ENCODE measurements at regions not wholly inside any gene's neighbourhood (a gene's known extent, or its start where the extent isn't known, plus 50 kb on each side); places are given as distances from the start of the nearest gene placed in this dataset.

DNA sequence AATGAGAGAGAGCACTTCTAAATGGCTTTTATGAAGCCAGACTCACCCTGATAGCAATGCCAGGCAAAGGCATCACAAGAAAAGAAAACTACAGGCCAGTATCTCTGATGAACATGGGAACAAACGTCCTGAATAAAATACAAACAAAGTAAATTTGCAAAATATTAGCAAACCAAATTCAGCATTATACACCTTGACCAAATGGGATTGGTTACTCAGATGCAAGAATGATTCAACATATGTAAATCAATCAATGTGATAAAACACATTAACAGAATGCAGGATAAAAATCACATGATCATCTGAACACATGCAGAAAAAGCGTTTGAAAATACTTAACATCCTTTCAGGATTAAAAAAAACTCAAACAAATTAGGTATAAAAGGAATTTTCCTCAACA, 494.9 kb upstream of the CCDC54 start:
- TF ChIP-seq YY1 (IDR thresholded peaks at IDR 0.05; ENCODE audit: insufficient read depth, insufficient read length): no peak
- no peak for TF ChIP-seq ZNF274 (IDR thresholded peaks at IDR 0.05; ENCODE audit: low read depth, low read length)
- TF ChIP-seq SUZ12 (IDR thresholded peaks at IDR 0.05; ENCODE audit: extremely low read depth, insufficient read depth, insufficient read length): no peak
